Fibroblast of lung (primary cell): ENCODE measurements at regions not wholly inside any gene's neighbourhood (a gene's known extent, or its start where the extent isn't known, plus 50 kb on each side); places are given as distances from the start of the nearest gene placed in this dataset.

Experiments used
- DNase-seq, 2 donors: peaks; one replicate each; pipeline versions ENCODE4 v3.0.0 to v3.0.0-alpha.2; 2010; ENCODE audit warnings: low read depth in 2 of 2
- H2AFZ ChIP-seq: 2 replicates; pipeline ENCODE4 v1.5.1; 2012; ENCODE audit warnings: low read length, control low read depth, inconsistent platforms
- H3K27ac ChIP-seq: 2 replicates; pipeline ENCODE4 v1.5.1; 2011; ENCODE audit warnings: low read length, control low read depth; ENCODE audit not compliant: insufficient read depth
- H3K27me3 ChIP-seq: 2 replicates; pipeline ENCODE4 v1.5.1; 2011; ENCODE audit warnings: mild to moderate bottlenecking, low read length; ENCODE audit not compliant: control insufficient read depth, insufficient read depth
- H3K36me3 ChIP-seq: 2 replicates; pipeline ENCODE4 v1.5.1; 2011; ENCODE audit warnings: low read length; ENCODE audit not compliant: control insufficient read depth, insufficient read depth
- H3K4me1 ChIP-seq: 2 replicates; pipeline ENCODE4 v1.5.1; 2011; ENCODE audit warnings: low read length; ENCODE audit not compliant: control insufficient read depth, insufficient read depth; ENCODE audit errors: extremely low read depth
- H3K4me2 ChIP-seq: 2 replicates; pipeline ENCODE4 v1.5.1; 2011; ENCODE audit warnings: low read length, control low read depth; ENCODE audit not compliant: insufficient read depth; ENCODE audit errors: extremely low read depth
- H3K4me3 ChIP-seq, 4 experiments: fragments of 200-600 bp in 1 of 4; sonication (generic) in 1 of 4; replicated peaks in 1 of 4; 2 replicates each; pipeline ENCODE4 v1.5.1; 2011 to 2016; ENCODE audit warnings: low read length in 4 of 4, low read depth in 3 of 4, mild to moderate bottlenecking in 3 of 4, control low read depth in 2 of 4, inconsistent platforms in 1 of 4, mixed read lengths in 1 of 4; ENCODE audit not compliant: insufficient read depth in 1 of 4; ENCODE audit errors: control extremely low read depth in 1 of 4
- H3K79me2 ChIP-seq: 2 replicates; pipeline ENCODE4 v1.5.1; 2012; ENCODE audit warnings: mild to moderate bottlenecking, low read length, inconsistent platforms; ENCODE audit not compliant: control insufficient read depth, insufficient read depth
- H3K9ac ChIP-seq: 2 replicates; pipeline ENCODE4 v1.5.1; 2011; ENCODE audit warnings: mild to moderate bottlenecking, low read length, control low read depth; ENCODE audit not compliant: insufficient read depth
- H3K9me3 ChIP-seq: 2 replicates; pipeline ENCODE4 v1.5.1; 2012; ENCODE audit warnings: low read depth, low read length; ENCODE audit not compliant: control insufficient read depth, insufficient read depth
- H4K20me1 ChIP-seq: 2 replicates; pipeline ENCODE4 v1.5.1; 2011; ENCODE audit warnings: low read length; ENCODE audit not compliant: control insufficient read depth, insufficient read depth; ENCODE audit errors: extremely low read depth
- CTCF ChIP-seq, 2 donors: IDR thresholded peaks in 1 of 2; conservative IDR thresholded peaks in 1 of 2; 1 replicate in 1 of 2; 2 replicates in 1 of 2; pipeline ENCODE4 v1.5.1; 2011 to 2012; ENCODE audit warnings: low read length in 2 of 2, control low read depth in 1 of 2, inconsistent platforms in 1 of 2, low read depth in 1 of 2, mild to moderate bottlenecking in 1 of 2
- EZH2 ChIP-seq: IDR thresholded peaks from 2 replicates; pipeline ENCODE4 v1.5.1; 2012; ENCODE audit warnings: low read length, control low read depth, mild to moderate bottlenecking; ENCODE audit errors: missing control alignments

GRCh38 chr19:31664096-31664495 is 314.9 kb upstream of the TSHZ3 start:
- Histone ChIP-seq H3K36me3 (no peaks in the 10 kb centered on the region), H4K20me1 (no peaks in the 10 kb centered on the region), H3K4me2 (no peak overlapping the region), H3K4me3 (no peak overlapping the region), H3K9ac (no peak overlapping the region), H3K27ac (no peak overlapping the region), H3K9me3 (no peaks in the 10 kb centered on the region), H3K4me1 (peaks cover 2% of the 10 kb centered on the region), H2AFZ (no peak overlapping the region), H3K79me2 (no peaks in the 10 kb centered on the region), H3K27me3 (peaks cover 2% of the 10 kb centered on the region)
- DNase-seq, result no peak
- TF ChIP-seq EZH2 (no peak), CTCF (conservative IDR thresholded peaks at IDR 0.05 in 1 of 2, IDR thresholded peaks at IDR 0.05 in 1 of 2; ENCODE audit: low read depth in 1 of 2, low read length in 2 of 2) (no peak)

- H3K36me3 ChIP-seq, result no peaks in the 10 kb centered on the region
- no peaks in the 10 kb centered on the region for H3K79me2 ChIP-seq
- no peak overlapping the region for H3K9ac ChIP-seq
- no peaks in the 10 kb centered on the region for H3K27me3 ChIP-seq
- no peak overlapping the region for H3K4me3 ChIP-seq
- H3K27ac ChIP-seq, result no peak overlapping the region
- peaks cover 2% of the 10 kb centered on the region for H3K4me1 ChIP-seq
- TF ChIP-seq EZH2 (no peak), CTCF (conservative IDR thresholded peaks at IDR 0.05 in 1 of 2, IDR thresholded peaks at IDR 0.05 in 1 of 2; ENCODE audit: low read depth in 1 of 2, low read length in 2 of 2) (no peak)
- no peak overlapping the region for H3K4me2 ChIP-seq
- no peaks in the 10 kb centered on the region for H4K20me1 ChIP-seq
- H3K9me3 ChIP-seq, result no peaks in the 10 kb centered on the region
- H2AFZ ChIP-seq, result no peak overlapping the region
- DNase-seq, result no peak
Observed at GRCh38 chr19:31664997-31665396, 315.8 kb upstream of the TSHZ3 start.

GRCh38 chr19:31666126-31666525 is 316.9 kb upstream of the TSHZ3 start:
- no peak for TF ChIP-seq EZH2
- no peak for TF ChIP-seq CTCF (conservative IDR thresholded peaks at IDR 0.05 in 1 of 2, IDR thresholded peaks at IDR 0.05 in 1 of 2; ENCODE audit: low read depth in 1 of 2, low read length in 2 of 2)
- Histone ChIP-seq H3K4me2 (no peak overlapping the region), H3K4me1 (peaks cover 2% of the 10 kb centered on the region), H4K20me1 (no peaks in the 10 kb centered on the region), H3K27me3 (no peaks in the 10 kb centered on the region), H3K4me3 (no peak overlapping the region), H3K9me3 (no peaks in the 10 kb centered on the region), H2AFZ (no peak overlapping the region), H3K79me2 (no peaks in the 10 kb centered on the region), H3K27ac (no peak overlapping the region), H3K9ac (no peak overlapping the region), H3K36me3 (no peaks in the 10 kb centered on the region)
- DNase-seq, result peak in 1 of 2 donors; percentile 19
